ENCODE measurements at regions not wholly inside any gene's neighbourhood (a gene's known extent, or its start where the extent isn't known, plus 50 kb on each side); places are given as distances from the start of the nearest gene placed in this dataset.

GRCh38 chr6:74596588-74596987, 609.3 kb downstream of the COL12A1 start:
- TF ChIP-seq, protein P1, sequence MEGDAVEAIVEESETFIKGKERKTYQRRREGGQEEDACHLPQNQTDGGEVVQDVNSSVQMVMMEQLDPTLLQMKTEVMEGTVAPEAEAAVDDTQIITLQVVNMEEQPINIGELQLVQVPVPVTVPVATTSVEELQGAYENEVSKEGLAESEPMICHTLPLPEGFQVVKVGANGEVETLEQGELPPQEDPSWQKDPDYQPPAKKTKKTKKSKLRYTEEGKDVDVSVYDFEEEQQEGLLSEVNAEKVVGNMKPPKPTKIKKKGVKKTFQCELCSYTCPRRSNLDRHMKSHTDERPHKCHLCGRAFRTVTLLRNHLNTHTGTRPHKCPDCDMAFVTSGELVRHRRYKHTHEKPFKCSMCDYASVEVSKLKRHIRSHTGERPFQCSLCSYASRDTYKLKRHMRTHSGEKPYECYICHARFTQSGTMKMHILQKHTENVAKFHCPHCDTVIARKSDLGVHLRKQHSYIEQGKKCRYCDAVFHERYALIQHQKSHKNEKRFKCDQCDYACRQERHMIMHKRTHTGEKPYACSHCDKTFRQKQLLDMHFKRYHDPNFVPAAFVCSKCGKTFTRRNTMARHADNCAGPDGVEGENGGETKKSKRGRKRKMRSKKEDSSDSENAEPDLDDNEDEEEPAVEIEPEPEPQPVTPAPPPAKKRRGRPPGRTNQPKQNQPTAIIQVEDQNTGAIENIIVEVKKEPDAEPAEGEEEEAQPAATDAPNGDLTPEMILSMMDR (IDR thresholded peaks at IDR 0.05), result no peak
- no peak for TF ChIP-seq POLR2A (IDR thresholded peaks at IDR 0.05)
